ENCODE measurements at regions not wholly inside any gene's neighbourhood (a gene's known extent, or its start where the extent isn't known, plus 50 kb on each side); places are given as distances from the start of the nearest gene placed in this dataset.

- TF ChIP-seq, protein P1, sequence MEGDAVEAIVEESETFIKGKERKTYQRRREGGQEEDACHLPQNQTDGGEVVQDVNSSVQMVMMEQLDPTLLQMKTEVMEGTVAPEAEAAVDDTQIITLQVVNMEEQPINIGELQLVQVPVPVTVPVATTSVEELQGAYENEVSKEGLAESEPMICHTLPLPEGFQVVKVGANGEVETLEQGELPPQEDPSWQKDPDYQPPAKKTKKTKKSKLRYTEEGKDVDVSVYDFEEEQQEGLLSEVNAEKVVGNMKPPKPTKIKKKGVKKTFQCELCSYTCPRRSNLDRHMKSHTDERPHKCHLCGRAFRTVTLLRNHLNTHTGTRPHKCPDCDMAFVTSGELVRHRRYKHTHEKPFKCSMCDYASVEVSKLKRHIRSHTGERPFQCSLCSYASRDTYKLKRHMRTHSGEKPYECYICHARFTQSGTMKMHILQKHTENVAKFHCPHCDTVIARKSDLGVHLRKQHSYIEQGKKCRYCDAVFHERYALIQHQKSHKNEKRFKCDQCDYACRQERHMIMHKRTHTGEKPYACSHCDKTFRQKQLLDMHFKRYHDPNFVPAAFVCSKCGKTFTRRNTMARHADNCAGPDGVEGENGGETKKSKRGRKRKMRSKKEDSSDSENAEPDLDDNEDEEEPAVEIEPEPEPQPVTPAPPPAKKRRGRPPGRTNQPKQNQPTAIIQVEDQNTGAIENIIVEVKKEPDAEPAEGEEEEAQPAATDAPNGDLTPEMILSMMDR (IDR thresholded peaks at IDR 0.05), result no peak
- no peak for TF ChIP-seq POLR2A (IDR thresholded peaks at IDR 0.05)
Observed at GRCh38 chr9:135268981-135269380, 181.5 kb downstream of the OLFM1 start.
